ENCODE measurements at regions not wholly inside any gene's neighbourhood (a gene's known extent, or its start where the extent isn't known, plus 50 kb on each side); places are given as distances from the start of the nearest gene placed in this dataset.

DNA sequence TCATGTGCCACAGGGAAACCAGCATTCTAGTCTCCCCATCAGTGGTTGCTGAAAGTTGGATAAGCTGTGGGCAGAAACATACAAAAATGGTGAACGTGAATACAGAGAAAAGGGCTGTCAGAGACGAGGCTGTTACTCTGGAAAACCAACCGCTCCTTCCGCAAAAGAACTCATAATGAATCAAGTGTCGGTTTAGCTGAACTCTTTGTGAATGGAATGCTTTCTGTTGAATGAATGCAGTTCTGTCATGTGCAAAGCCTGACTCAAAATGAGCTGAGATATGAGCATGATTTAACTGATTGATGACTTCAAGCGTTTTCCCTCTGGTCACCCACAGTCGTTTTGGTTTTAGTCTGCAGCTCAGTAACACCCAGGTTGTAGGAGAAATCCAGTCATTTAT is 298.3 kb downstream of the ETS1 start:
- TF ChIP-seq, protein P1, sequence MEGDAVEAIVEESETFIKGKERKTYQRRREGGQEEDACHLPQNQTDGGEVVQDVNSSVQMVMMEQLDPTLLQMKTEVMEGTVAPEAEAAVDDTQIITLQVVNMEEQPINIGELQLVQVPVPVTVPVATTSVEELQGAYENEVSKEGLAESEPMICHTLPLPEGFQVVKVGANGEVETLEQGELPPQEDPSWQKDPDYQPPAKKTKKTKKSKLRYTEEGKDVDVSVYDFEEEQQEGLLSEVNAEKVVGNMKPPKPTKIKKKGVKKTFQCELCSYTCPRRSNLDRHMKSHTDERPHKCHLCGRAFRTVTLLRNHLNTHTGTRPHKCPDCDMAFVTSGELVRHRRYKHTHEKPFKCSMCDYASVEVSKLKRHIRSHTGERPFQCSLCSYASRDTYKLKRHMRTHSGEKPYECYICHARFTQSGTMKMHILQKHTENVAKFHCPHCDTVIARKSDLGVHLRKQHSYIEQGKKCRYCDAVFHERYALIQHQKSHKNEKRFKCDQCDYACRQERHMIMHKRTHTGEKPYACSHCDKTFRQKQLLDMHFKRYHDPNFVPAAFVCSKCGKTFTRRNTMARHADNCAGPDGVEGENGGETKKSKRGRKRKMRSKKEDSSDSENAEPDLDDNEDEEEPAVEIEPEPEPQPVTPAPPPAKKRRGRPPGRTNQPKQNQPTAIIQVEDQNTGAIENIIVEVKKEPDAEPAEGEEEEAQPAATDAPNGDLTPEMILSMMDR (IDR thresholded peaks at IDR 0.05), result no peak
- no peaks in the 10 kb centered on the region for H3K36me3 Mint-ChIP-seq (ENCODE audit: low read depth)
- no peak overlapping the region for H3K4me3 Mint-ChIP-seq
- H3K27ac Mint-ChIP-seq, result no peak overlapping the region
- H3K4me1 Mint-ChIP-seq (ENCODE audit: low read depth), result peaks cover 13% of the 10 kb centered on the region
- H3K9me3 Mint-ChIP-seq, result no peaks in the 10 kb centered on the region
- H3K27me3 Mint-ChIP-seq (ENCODE audit: insufficient read depth), result no peaks in the 10 kb centered on the region
- DNase-seq, result no peak

DNA sequence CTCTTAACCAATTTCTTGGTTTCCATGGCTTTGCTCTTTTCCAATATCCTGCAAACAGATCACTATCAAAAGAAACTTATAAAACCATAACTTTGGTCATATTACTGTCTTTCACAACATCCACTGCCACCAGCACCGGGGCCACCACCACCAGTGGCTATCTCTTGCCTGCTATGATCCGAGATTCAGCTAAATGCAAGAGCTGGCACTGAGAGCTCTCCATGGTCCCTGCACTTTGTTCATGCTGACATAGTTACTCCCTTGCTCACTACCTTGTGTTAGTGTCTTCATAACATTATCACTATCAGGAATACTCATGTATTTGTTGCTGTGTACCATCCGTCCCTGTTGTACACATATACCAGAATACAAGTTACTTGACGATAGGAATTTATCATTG is 299.0 kb downstream of the ETS1 start:
- TF ChIP-seq, protein P1 (IDR thresholded peaks at IDR 0.05), result no peak
- H3K4me1 Mint-ChIP-seq (ENCODE audit: low read depth), result peaks cover 15% of the 10 kb centered on the region
- no peaks in the 10 kb centered on the region for H3K9me3 Mint-ChIP-seq
- no peaks in the 10 kb centered on the region for H3K36me3 Mint-ChIP-seq (ENCODE audit: low read depth)
- H3K4me3 Mint-ChIP-seq, result no peak overlapping the region
- H3K27me3 Mint-ChIP-seq (ENCODE audit: insufficient read depth), result no peaks in the 10 kb centered on the region
- peak; percentile 16 for DNase-seq
- H3K27ac Mint-ChIP-seq, result no peak overlapping the region

DNA sequence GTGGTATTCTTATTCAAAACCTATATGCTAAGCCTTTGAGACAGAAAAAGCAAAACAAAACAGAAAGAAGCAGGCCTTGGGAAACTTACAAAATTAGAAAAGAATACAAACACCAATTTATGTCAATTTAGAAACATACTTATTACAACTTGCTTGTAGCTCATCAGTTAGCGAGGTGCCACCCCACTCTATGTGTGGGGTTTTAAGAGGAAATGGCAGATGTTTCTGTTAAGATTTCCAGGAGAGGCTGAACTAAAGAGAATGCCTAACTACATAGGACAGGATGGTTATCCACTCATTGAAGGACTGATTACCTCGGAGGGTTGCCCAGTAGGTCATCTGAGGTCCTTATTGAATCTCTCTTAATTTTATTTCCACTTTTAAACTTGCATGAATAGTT is 302.0 kb downstream of the ETS1 start:
- no peaks in the 10 kb centered on the region for H3K9me3 Mint-ChIP-seq
- TF ChIP-seq, protein P1 (IDR thresholded peaks at IDR 0.05), result no peak
- H3K27ac Mint-ChIP-seq, result no peak overlapping the region
- peaks cover 12% of the 10 kb centered on the region for H3K4me1 Mint-ChIP-seq (ENCODE audit: low read depth)
- no peak overlapping the region for H3K4me3 Mint-ChIP-seq
- H3K36me3 Mint-ChIP-seq (ENCODE audit: low read depth), result no peaks in the 10 kb centered on the region
- DNase-seq, result no peak
- H3K27me3 Mint-ChIP-seq (ENCODE audit: insufficient read depth), result no peaks in the 10 kb centered on the region

DNA sequence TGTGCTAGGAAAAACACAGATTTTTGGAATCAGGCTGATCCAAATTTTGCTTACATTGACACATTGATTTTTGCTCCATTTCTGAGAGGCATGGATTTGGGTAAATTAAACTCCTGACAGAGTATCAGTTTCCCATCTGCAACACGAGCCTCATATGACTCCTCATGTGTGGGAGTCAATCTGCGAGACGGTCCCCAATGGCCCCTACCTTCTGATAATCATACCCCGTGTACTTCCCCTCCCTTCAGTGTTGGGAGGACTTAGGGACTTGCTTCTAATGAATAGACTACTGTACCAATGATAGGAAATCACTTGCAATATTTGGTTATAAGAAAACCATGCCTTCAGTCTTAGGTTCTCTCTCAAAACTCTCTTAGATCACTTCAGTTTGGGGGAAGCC is 302.7 kb downstream of the ETS1 start:
- Mint-ChIP-seq H3K27ac (no peak overlapping the region), H3K27me3 (ENCODE audit: insufficient read depth) (no peaks in the 10 kb centered on the region), H3K36me3 (ENCODE audit: low read depth) (no peaks in the 10 kb centered on the region), H3K9me3 (no peaks in the 10 kb centered on the region), H3K4me3 (no peak overlapping the region), H3K4me1 (ENCODE audit: low read depth) (peaks cover 12% of the 10 kb centered on the region)
- no peak for DNase-seq
- TF ChIP-seq, protein P1 (IDR thresholded peaks at IDR 0.05), result no peak

DNA sequence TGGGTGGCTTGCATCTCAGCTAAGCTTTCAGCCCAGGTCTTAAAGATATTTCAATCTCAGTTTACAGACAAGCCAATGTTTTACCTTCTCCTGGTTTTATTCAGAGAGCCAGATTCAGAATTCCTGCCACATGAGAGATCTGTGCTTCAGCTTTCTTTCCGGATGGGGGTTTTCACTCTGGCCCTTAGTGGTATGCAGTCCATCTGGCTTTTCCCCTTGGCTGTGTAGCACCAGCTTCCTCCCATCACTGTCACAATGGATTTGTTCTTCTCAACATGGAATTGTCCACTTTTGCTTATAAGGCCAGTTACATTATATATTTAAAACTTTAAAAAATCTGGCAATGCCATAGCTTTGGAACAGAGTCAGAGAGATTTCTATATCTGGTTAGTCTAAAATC is 303.9 kb downstream of the ETS1 start:
- H3K27me3 Mint-ChIP-seq (ENCODE audit: insufficient read depth), result no peaks in the 10 kb centered on the region
- DNase-seq, result no peak
- H3K9me3 Mint-ChIP-seq, result no peaks in the 10 kb centered on the region
- TF ChIP-seq, protein P1 (IDR thresholded peaks at IDR 0.05), result no peak
- H3K4me1 Mint-ChIP-seq (ENCODE audit: low read depth), result peaks cover 19% of the 10 kb centered on the region
- H3K36me3 Mint-ChIP-seq (ENCODE audit: low read depth), result no peaks in the 10 kb centered on the region
- no peak overlapping the region for H3K27ac Mint-ChIP-seq
- no peak overlapping the region for H3K4me3 Mint-ChIP-seq

DNA sequence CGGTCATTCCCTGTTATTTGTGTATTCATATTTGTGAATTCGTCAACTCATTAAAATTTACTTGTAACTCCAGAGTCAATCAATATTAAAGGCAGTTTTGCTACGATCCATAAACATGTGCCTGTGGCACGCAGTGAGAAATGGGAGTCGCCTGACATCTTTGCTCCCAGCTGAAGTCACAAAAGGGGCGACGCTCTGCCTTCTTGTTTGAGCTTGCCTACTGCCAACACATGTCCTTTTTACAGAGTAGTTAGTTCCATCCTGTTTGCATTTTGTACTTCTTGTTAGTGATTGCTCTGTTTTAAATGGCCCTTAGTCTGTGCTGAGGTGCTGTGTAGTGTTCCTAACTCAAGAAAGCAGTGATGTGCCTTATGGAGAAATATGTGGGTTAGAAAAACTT is 305.3 kb downstream of the ETS1 start:
- TF ChIP-seq, protein P1 (IDR thresholded peaks at IDR 0.05), result no peak
- Mint-ChIP-seq H3K4me1 (ENCODE audit: low read depth) (peaks cover 19% of the 10 kb centered on the region), H3K4me3 (no peak overlapping the region), H3K27me3 (ENCODE audit: insufficient read depth) (no peaks in the 10 kb centered on the region), H3K36me3 (ENCODE audit: low read depth) (no peaks in the 10 kb centered on the region), H3K27ac (no peak overlapping the region), H3K9me3 (no peaks in the 10 kb centered on the region)
- DNase-seq, result no peak
